Body of pancreas (tissue), 4 donors: ENCODE measurements at regions not wholly inside any gene's neighbourhood (a gene's known extent, or its start where the extent isn't known, plus 50 kb on each side); places are given as distances from the start of the nearest gene placed in this dataset.

Source experiments
- CTCF ChIP-seq, 7 experiments: fragments of 450-650 bp in 4 of 7; fragments of 200-600 bp in 3 of 7; sonication (generic) in 3 of 7; IDR thresholded peaks; one replicate each; pipeline ENCODE4 v1.5.1; 2016 to 2019; ENCODE audit warnings: antibody characterized with exemption in 7 of 7
- POLR2A ChIP-seq, 3 donors: fragments of 450-650 bp; IDR thresholded peaks; one replicate each; pipeline ENCODE4 v1.6.1; 2016; ENCODE audit warnings: antibody characterized with exemption in 3 of 3, mild to moderate bottlenecking in 2 of 3

GRCh38 chr13:67726979-67727378 is 496.8 kb upstream of the PCDH9 start:
- TF ChIP-seq CTCF (IDR thresholded peaks at IDR 0.05) = no peak
- TF ChIP-seq POLR2A (IDR thresholded peaks at IDR 0.05) = no peak
